Limb (tissue), 2 donors: ENCODE measurements at regions not wholly inside any gene's neighbourhood (a gene's known extent, or its start where the extent isn't known, plus 50 kb on each side); places are given as distances from the start of the nearest gene placed in this dataset.

ENCODE experiments used
- DNase-seq, 2 donors: peaks; one replicate each; pipeline ENCODE4 v3.0.0-alpha.2; 2016; ENCODE audit errors: extremely low spot score in 2 of 2

- DNase-seq: no peak
Observed at GRCh38 chr1:56442290-56442877, 137.0 kb downstream of the PLPP3 start.

DNA sequence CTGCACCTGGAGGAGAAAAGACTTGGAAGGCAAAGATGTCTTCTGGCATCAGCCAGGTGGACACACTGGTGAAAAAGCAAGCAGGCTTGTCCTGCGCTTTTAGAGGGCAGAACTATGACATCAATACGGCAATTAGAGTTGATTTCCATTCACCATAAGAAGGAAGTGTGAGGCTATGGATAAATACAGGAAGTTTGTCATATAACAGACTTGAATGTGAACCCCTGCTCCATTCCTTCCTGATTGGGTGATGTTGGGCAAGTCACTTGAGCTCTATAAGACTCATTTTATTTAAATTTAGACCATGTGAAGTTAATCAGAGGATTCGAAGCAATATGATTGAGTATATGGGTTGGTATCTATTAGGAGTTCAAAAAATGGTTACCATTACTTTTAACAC, 137.8 kb downstream of the PLPP3 start:
- DNase-seq: no peak

DNA sequence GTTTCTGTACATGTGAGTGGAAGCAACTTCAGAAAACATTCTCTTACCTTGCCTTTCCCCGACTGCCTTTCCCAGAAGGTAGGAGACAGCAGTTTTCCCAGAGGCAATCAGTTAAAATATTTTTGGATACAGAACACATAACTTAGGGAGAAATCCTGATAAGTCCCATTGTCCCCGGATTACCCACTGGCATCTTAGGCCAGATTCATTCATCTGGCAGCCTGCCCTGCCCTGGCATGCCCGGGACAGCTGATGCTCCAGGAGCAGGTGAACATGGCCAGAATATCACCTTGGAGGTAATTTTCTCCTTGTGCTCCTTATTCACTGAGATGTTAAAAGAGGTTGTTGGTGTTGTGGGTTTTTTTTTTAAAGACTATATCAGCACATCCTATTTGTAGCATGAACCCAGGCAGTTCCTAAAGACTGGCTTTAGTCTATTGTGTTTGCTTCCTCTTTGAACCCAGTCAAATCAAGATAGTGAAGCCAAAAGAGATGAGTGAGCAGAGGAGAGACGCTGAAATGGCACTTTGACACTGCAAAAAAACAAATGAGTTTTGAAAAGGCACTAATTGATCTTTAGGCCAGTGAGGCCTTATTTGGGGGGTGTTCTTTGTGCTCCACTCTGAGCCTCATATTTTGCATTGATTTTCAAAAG, 139.6 kb downstream of the PLPP3 start:
- DNase-seq: no peak

DNA sequence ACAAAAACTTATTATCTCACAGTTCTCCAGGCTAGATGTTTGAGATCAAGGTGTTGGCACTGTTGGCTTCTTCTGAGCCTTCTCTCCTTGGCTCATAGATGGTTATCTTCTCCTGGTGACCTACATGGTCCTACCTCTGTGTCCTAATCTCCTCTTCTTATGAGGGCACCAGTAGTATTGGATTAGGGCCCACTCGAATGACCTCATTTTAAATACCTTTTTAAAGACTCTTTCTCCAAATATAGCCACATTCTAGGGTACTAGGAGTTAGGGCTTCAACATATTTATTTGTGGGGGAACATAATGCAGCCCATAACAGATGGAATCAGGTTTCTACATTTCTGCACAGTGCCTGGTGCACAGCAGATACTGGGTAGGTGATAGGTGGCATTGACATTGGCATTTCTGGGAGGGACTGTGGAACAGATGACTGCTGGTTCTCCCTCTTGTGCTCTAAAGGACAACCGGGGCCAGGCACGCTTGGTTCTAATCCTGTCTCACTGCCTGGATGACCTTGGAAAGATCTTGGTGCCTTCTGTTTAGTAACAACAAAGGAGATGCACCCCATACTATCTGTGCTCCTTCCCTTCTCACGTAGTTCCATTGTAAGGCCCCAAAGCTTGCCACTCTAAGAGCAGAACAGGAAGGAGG, 140.3 kb downstream of the PLPP3 start:
- DNase-seq: no peak

- no peak for DNase-seq
Observed at GRCh38 chr1:56437959-56438358, 141.4 kb downstream of the PLPP3 start.

GRCh38 chr1:56436912-56437417, 142.4 kb downstream of the PLPP3 start:
- DNase-seq: peak in 1 of 2 donors; percentile 45

DNA sequence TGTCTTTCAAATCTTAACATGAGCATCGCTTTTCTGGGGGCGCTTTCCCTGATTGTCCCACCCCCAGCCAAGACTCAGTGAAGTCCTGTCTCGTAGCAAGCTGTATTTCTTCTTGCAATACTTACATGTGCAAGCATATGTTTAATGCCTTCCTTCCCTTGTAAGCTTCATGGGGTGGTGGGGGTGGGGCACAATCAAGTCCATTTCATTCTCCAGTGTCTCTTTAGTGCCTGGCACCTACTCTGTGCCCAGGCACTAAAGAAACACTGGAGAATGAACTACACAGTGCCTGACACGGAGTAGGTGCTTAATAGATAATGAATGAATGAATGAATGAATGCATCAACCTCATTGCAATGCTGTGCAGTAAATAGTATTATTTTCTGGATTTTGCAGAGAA, 143.1 kb downstream of the PLPP3 start:
- no peak for DNase-seq

DNA sequence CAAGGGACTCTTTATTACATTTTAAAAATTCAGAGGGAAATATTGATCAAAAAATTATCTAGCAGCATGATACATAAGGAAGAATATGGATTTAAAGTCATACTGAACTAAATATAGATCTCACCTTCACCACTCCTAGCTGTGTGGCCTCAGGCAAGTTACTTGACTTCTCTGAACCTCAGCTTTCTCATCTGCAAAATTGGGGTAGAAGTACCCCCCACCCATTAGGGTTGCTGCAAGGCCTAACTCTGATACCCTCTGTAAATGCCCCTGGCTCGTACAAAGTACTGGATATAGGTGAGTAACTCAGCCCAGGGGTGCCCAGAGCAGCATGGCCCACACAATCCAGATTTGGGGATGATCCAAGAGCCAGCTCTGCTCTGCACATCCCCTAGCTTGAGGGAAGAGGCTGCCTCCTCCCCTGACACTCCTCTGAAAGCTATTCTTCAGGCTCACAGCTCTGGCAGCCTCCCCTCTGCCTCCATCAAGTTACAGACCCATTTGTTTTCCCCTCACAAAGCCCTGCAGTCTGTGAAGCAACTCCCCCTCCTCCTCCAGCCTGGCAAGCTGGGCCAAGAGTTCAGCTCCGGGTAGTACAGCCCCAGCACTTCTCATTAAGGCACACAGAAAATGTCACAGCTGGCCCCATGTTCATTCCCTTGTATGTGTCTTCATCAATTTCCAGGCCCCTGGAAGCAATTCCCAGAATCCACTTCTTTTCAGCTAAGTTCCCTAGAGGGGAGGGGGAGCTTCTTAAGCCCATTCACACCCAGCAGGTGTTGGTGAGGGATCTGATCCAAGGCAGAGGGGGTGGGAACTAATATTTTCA, 143.7 kb downstream of the PLPP3 start:
- DNase-seq: peak in 1 of 2 donors; percentile 64

GRCh38 chr1:56434740-56435139, 144.6 kb downstream of the PLPP3 start:
- no peak for DNase-seq

DNA sequence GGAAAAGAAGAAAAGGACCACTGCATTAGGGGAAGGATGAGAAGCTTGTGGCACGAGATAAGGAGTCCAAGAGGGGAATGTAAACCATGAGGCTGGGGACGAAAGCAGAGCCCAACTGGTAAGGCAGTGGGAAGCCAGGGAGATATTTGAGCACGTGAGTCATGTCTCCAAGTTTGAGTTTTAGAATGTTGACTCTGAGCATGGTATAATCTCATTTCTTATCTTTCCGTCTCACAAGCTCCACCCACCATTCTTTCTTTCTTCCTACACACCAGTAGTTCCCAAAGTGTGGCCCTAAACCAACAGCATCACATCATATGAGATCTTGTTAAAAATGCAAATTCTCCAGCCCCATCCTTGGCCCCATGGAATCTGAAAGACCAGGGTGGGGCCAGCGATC, 145.3 kb downstream of the PLPP3 start:
- no peak for DNase-seq

- DNase-seq: no peak
Observed at GRCh38 chr1:56433056-56433577, 146.2 kb downstream of the PLPP3 start.

DNA sequence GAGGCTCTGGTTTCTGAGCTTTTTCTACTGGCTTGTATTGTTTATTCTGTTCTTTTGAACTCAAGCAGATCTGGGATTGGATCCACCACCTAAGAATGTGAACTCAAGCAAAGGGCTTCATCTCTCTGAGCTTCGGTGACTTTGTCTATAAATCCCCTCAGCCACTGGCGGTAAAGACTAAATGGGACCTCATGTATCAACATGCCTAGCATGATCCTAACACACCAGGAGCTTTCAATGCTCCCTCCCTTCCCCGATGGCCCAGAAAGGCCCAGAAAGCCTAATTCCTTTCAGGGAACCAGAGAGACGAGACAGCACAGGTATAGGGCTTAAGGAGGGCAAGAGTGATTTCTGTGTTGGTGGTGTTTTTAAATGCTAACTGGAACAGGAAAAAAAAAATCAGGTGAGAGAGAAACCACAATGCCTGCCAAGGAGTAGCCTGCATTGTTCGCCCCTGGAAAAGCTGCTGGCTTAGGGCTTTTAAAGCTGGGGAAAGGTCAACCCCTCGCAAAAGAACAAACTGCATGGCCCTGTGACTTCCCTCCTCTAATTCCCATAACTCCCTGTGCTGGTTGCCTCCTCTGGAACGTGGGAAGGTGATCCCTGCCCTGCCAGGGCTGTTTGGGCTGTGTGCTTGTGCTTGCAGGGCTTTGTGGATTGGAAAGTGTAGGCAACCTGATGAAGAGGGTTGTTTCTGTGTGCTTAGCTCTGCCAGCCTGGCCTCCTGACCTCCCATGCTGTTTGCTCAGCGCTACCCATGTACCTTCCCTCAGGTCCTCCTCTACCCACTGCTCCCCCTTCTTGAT, 147.0 kb downstream of the PLPP3 start:
- DNase-seq: no peak

- DNase-seq: no peak
Observed at GRCh38 chr1:56430141-56430839, 149.1 kb downstream of the PLPP3 start.

- no peak for DNase-seq
Observed at GRCh38 chr1:56429288-56429687, 150.1 kb downstream of the PLPP3 start.

- no peak for DNase-seq
Observed at GRCh38 chr1:56426587-56427381, 152.6 kb downstream of the PLPP3 start.

- DNase-seq: no peak
Observed at GRCh38 chr1:56425494-56426037, 153.8 kb downstream of the PLPP3 start.

DNA sequence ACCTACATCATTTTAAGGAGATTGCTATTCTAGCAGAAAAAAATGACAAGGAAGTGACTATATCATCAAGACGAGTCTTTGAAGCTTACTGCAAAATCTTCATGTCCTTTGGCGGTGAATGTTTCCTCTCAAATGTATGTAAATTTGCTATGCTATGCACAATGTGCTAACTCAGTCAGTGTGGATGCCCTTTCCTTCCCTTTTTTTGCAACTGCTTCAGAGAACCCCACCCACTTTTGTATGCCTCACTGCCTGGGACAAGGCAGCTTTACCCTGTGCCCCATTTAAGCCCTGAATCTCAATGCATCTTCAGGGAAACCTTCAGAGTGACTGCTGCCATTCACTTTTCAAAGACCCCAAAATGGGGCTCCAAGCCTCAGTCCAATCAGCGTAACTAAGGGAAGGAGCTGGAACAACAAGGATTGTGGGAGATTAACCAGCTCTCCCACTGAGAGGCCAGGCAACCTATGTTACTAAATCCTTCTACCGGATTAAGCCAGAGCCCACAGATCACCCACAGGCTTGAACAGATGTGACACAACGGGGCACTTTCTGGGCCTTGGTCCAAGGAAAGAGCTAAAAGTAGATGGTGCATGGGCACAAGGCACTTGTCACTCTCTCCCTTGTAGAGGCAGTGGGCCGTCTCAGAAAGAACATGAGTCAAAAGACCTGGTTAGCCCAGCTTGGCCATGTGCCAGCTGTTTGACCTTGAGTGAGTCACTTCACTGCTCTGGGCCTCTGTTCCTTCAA, 154.4 kb downstream of the PLPP3 start:
- no peak for DNase-seq

DNA sequence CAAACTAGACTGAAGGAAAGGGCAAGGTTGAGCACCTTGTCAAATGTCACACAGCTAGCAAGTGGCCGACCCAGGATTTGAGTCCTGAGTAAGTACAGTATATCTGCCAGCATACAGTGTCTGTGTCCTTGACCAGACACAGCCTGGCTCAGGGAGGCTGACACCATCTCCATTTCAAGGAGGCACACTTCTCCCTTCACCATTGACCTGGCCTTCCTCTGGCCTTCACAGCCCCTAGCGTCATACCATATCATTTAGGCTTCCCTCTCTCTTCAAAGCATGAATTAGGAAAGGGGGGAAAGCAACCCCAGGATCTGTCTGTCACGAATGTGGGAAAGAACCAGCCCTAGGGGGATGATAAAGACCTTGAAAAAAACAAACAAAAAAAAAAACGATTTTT, 155.6 kb downstream of the PLPP3 start:
- no peak for DNase-seq
